NCI-H2227 (cell line): ENCODE measurements at regions not wholly inside any gene's neighbourhood (a gene's known extent, or its start where the extent isn't known, plus 50 kb on each side); places are given as distances from the start of the nearest gene placed in this dataset.

Experiments
- DNase-seq: peaks from one replicate; lab custom pipeline; 2025; ENCODE audit not compliant: unreplicated experiment; lab: John Stamatoyannopoulos, UW

GRCh38 chr11:95363708-95364107 is 132.7 kb upstream of the SESN3 start:
- peak; percentile 10 for DNase-seq

- no peak for DNase-seq
Observed at GRCh38 chr11:95363164-95363563, 132.2 kb upstream of the SESN3 start.

GRCh38 chr11:95361180-95361579 is 130.2 kb upstream of the SESN3 start:
- DNase-seq, result no peak

- no peak for DNase-seq
Observed at GRCh38 chr11:95360377-95361075, 129.5 kb upstream of the SESN3 start.

- DNase-seq, result no peak
Observed at GRCh38 chr11:95359756-95360155, 128.8 kb upstream of the SESN3 start.

- DNase-seq, result no peak
Observed at GRCh38 chr11:95359341-95359663, 128.3 kb upstream of the SESN3 start.

GRCh38 chr11:95358511-95359340 is 127.7 kb upstream of the SESN3 start:
- no peak for DNase-seq

- no peak for DNase-seq
Observed at GRCh38 chr11:95354304-95354703, 123.3 kb upstream of the SESN3 start.

- no peak for DNase-seq
Observed at GRCh38 chr11:95353706-95354105, 122.7 kb upstream of the SESN3 start.

- DNase-seq, result no peak
Observed at GRCh38 chr11:95352733-95353346, 121.8 kb upstream of the SESN3 start.

- no peak for DNase-seq
Observed at GRCh38 chr11:95349345-95349942, 118.4 kb upstream of the SESN3 start.

GRCh38 chr11:95346265-95346664 is 115.3 kb upstream of the SESN3 start:
- no peak for DNase-seq

GRCh38 chr11:95345651-95346050 is 114.6 kb upstream of the SESN3 start:
- DNase-seq, result no peak

GRCh38 chr11:95344932-95345642 is 114.1 kb upstream of the SESN3 start:
- no peak for DNase-seq

GRCh38 chr11:95341221-95341620 is 110.2 kb upstream of the SESN3 start:
- DNase-seq, result no peak

- no peak for DNase-seq
Observed at GRCh38 chr11:95339086-95339901, 108.3 kb upstream of the SESN3 start.

GRCh38 chr11:95338430-95338991 is 107.5 kb upstream of the SESN3 start:
- peak; percentile 57 for DNase-seq

- DNase-seq, result no peak
Observed at GRCh38 chr11:95337972-95338429, 107.0 kb upstream of the SESN3 start.

- peak; percentile 33 for DNase-seq
Observed at GRCh38 chr11:95337175-95337957, 106.4 kb upstream of the SESN3 start.
